Erythroblast (primary cell): ENCODE measurements at regions not wholly inside any gene's neighbourhood (a gene's known extent, or its start where the extent isn't known, plus 50 kb on each side); places are given as distances from the start of the nearest gene placed in this dataset.

ENCODE experiments used
- GATA1 ChIP-seq: IDR thresholded peaks from 2 replicates; pipeline ENCODE4 v1.6.1; 2011; ENCODE audit warnings: low read depth, mild to moderate bottlenecking, control low read depth, low read length, moderate library complexity
- POLR2A ChIP-seq: IDR thresholded peaks from 2 replicates; pipeline ENCODE4 v1.6.1; 2011; ENCODE audit warnings: mild to moderate bottlenecking, low read length

GRCh38 chr10:4202938-4203337 lies 417.9 kb upstream of the KLF6 start:
- TF ChIP-seq POLR2A (no peak), GATA1 (no peak)
